ENCODE measurements at regions not wholly inside any gene's neighbourhood (a gene's known extent, or its start where the extent isn't known, plus 50 kb on each side); places are given as distances from the start of the nearest gene placed in this dataset.

- H3K14ac ChIP-seq (ENCODE audit: insufficient read depth, low read length) = no peak overlapping the region
- Mint-ChIP-seq H3K4me3 (no peak overlapping the region; a peak in 1 of 5 replicates), H3K9me3 (no peaks in the 10 kb centered on the region; a peak in 3 of 5 replicates), H3K27me3 (ENCODE audit: low read depth) (peaks cover 2% of the 10 kb centered on the region), H3K36me3 (ENCODE audit: insufficient read depth in 1 of 3, low read depth in 3 of 3) (no peaks in the 10 kb centered on the region), H3K27ac (no peak overlapping the region), H3K4me1 (no peaks in the 10 kb centered on the region)
- H2BK12ac ChIP-seq (ENCODE audit: insufficient read length, low read depth, low read length) = no peak overlapping the region
- no peak overlapping the region for H2BK20ac ChIP-seq (ENCODE audit: low read depth, low read length, poor library complexity, severe bottlenecking)
- TF ChIP-seq CTCF (conservative IDR thresholded peaks at IDR 0.05) = no peak
- H2BK120ac ChIP-seq (ENCODE audit: low read depth, low read length, poor library complexity, severe bottlenecking) = no peak overlapping the region
- no peak overlapping the region for H3K4me2 ChIP-seq (ENCODE audit: insufficient read depth, insufficient read length, low read length)
- no peak overlapping the region for H3K27ac ChIP-seq (ENCODE audit: insufficient read length, low read depth, low read length)
- H2AK5ac ChIP-seq (ENCODE audit: insufficient read length, low read length) = no peak overlapping the region
- no peaks in the 10 kb centered on the region for H3K79me1 ChIP-seq (ENCODE audit: insufficient read depth, low read depth, low read length, poor library complexity, severe bottlenecking)
- H3K18ac ChIP-seq (ENCODE audit: insufficient read length, low read depth, low read length) = no peak overlapping the region
- WGBS (ENCODE audit: extremely low coverage, insufficient read length, low lambda C conversion rate) = no CpG with 5 or more reads among the region's 4 CpGs
- H2BK5ac ChIP-seq (ENCODE audit: insufficient read length, low read length) = no peak overlapping the region
- no peak overlapping the region for H2BK15ac ChIP-seq (ENCODE audit: low read depth, low read length)
- no peaks in the 10 kb centered on the region for H4K20me1 ChIP-seq (ENCODE audit: control insufficient read depth, insufficient read depth, insufficient read length)
- H3K4me1 ChIP-seq (ENCODE audit: insufficient read depth, low read length) = no peaks in the 10 kb centered on the region
- no peak overlapping the region for H3K23ac ChIP-seq (ENCODE audit: insufficient read length, low read depth, low read length)
- H3K4ac ChIP-seq (ENCODE audit: low read depth, low read length) = no peak overlapping the region
- H3K56ac ChIP-seq (ENCODE audit: insufficient read length, low read depth, low read length) = no peak overlapping the region
- H4K8ac ChIP-seq (replicated peaks; ENCODE audit: insufficient read length, low read depth, low read length) = no peak overlapping the region
- H3K79me2 ChIP-seq (ENCODE audit: insufficient read depth, low read length) = no peaks in the 10 kb centered on the region
- H4K5ac ChIP-seq (ENCODE audit: insufficient read length, low read depth, low read length) = no peak overlapping the region
- H3K9me3 ChIP-seq (ENCODE audit: control insufficient read depth, low read depth, low read length) = no peaks in the 10 kb centered on the region
- H2AFZ ChIP-seq (ENCODE audit: low read length) = no peak overlapping the region
- H4K91ac ChIP-seq (ENCODE audit: insufficient read length, low read depth, low read length) = no peak overlapping the region
- H3K27me3 ChIP-seq (ENCODE audit: insufficient read depth, low read length) = no peaks in the 10 kb centered on the region
- no peak overlapping the region for H3K9ac ChIP-seq (ENCODE audit: extremely low read depth, insufficient read length, low read length)
- H3K23me2 ChIP-seq (ENCODE audit: insufficient read length, low read depth, low read length, poor library complexity, severe bottlenecking) = no peaks in the 10 kb centered on the region
- DNase-seq = no peak
- H3T11ph ChIP-seq (ENCODE audit: low read length) = no peak overlapping the region
These were observed 72.2 kb upstream of the CCND1 start for GRCh38 chr11:69568809-69569097.

Measured in H9 (cell line).